ENCODE measurements at regions not wholly inside any gene's neighbourhood (a gene's known extent, or its start where the extent isn't known, plus 50 kb on each side); places are given as distances from the start of the nearest gene placed in this dataset.

GRCh38 chr13:34808649-34809048 lies 133.4 kb upstream of the NBEA start:
- TF ChIP-seq CTCF (IDR thresholded peaks at IDR 0.05): no peak
- no peak for TF ChIP-seq EZH2 (IDR thresholded peaks at IDR 0.05; ENCODE audit: borderline replicate concordance, insufficient read depth, low read depth, low read length, poor library complexity, severe bottlenecking)
